ENCODE measurements at regions not wholly inside any gene's neighbourhood (a gene's known extent, or its start where the extent isn't known, plus 50 kb on each side); places are given as distances from the start of the nearest gene placed in this dataset.

DNA sequence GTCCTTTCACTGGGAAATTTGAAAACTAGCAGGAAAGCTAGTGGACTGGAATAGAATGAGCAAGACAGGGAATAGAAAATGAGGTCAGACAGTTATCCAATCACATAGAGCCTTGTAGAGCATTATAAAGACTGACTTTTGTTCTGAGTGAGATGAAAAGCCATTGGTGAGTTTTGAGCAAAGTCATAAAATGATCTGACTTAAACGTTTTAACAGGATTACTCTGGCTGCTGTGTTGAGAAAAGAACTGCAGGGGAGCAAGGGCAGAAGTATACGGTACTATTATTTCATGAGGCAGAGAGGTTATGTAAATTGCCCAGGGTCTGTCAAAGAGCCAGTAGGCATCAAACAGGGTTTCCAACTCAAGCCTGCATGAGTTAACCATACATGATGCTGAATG lies 393.4 kb downstream of the TFEC start:
- H2BK120ac ChIP-seq (ENCODE audit: low read depth, low read length) = no peak overlapping the region
- no peaks in the 10 kb centered on the region for H3K79me1 ChIP-seq (ENCODE audit: low read length)
- no peak overlapping the region for H3K56ac ChIP-seq (ENCODE audit: low read length)
- WGBS (ENCODE audit: extremely low coverage, insufficient coverage, low lambda C conversion rate) = no CpG with 5 or more reads among the region's 2 CpGs
- H3K9ac ChIP-seq (ENCODE audit: low read length) = no peak overlapping the region
- no peak overlapping the region for H2BK15ac ChIP-seq (replicated peaks; ENCODE audit: low read depth)
- H3K36me3 ChIP-seq (ENCODE audit: control insufficient read depth, insufficient read depth, low read length) = no peaks in the 10 kb centered on the region
- H2BK5ac ChIP-seq (ENCODE audit: low read length) = no peak overlapping the region
- H4K5ac ChIP-seq (ENCODE audit: low read length) = no peak overlapping the region
- no peak for DNase-seq
- no peaks in the 10 kb centered on the region for H3K79me2 ChIP-seq (ENCODE audit: control insufficient read depth, insufficient read depth, low read length)
- no peak overlapping the region for H3K27ac ChIP-seq (ENCODE audit: low read depth, low read length)
- no peak overlapping the region for H3K23ac ChIP-seq (ENCODE audit: low read length)
- H3K4me1 ChIP-seq (ENCODE audit: control insufficient read depth, low read depth, low read length) = no peaks in the 10 kb centered on the region
- no peak overlapping the region for H4K8ac ChIP-seq (ENCODE audit: low read depth, low read length)
- no peak overlapping the region for H3K4me3 ChIP-seq (ENCODE audit: low read length)
- no peak overlapping the region for H2AK5ac ChIP-seq (ENCODE audit: low read length)
- no peak overlapping the region for H3K18ac ChIP-seq (ENCODE audit: low read length)
- H3K4ac ChIP-seq (ENCODE audit: low read depth, low read length) = no peak overlapping the region
- no peaks in the 10 kb centered on the region for H3K27me3 ChIP-seq (ENCODE audit: insufficient read depth, low read length, poor library complexity)
- no peak overlapping the region for H3K4me2 ChIP-seq (ENCODE audit: low read length)

DNA sequence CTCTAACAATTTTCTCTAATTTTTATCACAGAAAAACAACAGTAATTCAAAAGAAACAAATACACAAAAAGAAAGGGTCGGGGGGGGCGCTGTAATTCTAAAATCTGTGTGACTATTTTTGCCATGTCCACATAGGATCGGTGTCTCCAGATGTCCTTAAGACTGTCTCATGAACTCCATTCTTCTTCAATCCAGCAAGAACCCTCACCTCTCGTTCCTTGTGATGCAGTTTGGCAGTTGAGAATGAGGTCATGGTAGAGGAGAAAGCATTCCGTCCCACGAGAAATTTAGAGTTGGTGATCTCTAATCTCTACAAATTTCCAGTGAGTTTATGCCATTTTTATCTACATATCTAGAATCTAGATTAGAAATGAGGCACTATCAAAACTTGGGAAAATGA lies 394.7 kb downstream of the TFEC start:
- Histone ChIP-seq H2AK5ac (ENCODE audit: low read length) (no peak overlapping the region), H2BK15ac (replicated peaks; ENCODE audit: low read depth) (no peak overlapping the region), H3K79me2 (ENCODE audit: control insufficient read depth, insufficient read depth, low read length) (no peaks in the 10 kb centered on the region), H2BK5ac (ENCODE audit: low read length) (no peak overlapping the region), H4K8ac (ENCODE audit: low read depth, low read length) (no peak overlapping the region), H3K56ac (ENCODE audit: low read length) (no peak overlapping the region), H3K4ac (ENCODE audit: low read depth, low read length) (no peak overlapping the region), H3K27ac (ENCODE audit: low read depth, low read length) (no peak overlapping the region), H3K27me3 (ENCODE audit: insufficient read depth, low read length, poor library complexity) (no peaks in the 10 kb centered on the region), H4K5ac (ENCODE audit: low read length) (no peak overlapping the region), H2BK120ac (ENCODE audit: low read depth, low read length) (no peak overlapping the region), H3K4me3 (ENCODE audit: low read length) (no peak overlapping the region), H3K4me2 (ENCODE audit: low read length) (no peak overlapping the region), H3K36me3 (ENCODE audit: control insufficient read depth, insufficient read depth, low read length) (no peaks in the 10 kb centered on the region), H3K4me1 (ENCODE audit: control insufficient read depth, low read depth, low read length) (no peaks in the 10 kb centered on the region), H3K18ac (ENCODE audit: low read length) (no peak overlapping the region), H3K23ac (ENCODE audit: low read length) (no peak overlapping the region), H3K79me1 (ENCODE audit: low read length) (no peaks in the 10 kb centered on the region), H3K9ac (ENCODE audit: low read length) (no peak overlapping the region)
- no CpG with 5 or more reads among the region's 6 CpGs for WGBS (ENCODE audit: extremely low coverage, insufficient coverage, low lambda C conversion rate)
- no peak for DNase-seq

DNA sequence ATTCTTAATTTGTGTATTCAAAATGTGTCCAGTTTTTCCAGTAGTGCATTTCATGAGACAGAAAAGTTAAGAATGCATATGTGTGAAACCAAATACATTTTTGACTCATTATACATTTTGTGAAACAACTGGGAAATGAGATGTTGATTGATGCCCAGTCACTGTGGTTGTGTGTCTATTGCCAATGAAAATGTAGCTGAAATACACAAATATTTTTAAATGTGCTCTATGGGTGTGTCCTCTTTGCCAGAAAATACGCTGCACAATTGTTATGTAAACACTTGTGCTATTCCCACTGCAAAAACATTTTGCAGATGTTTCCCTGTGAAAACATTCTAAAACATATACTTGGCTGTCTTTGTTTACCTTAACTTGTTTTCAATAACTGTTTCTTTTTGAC lies 395.2 kb downstream of the TFEC start:
- H3K18ac ChIP-seq (ENCODE audit: low read length) = no peak overlapping the region
- no peak overlapping the region for H3K4ac ChIP-seq (ENCODE audit: low read depth, low read length)
- no peaks in the 10 kb centered on the region for H3K79me1 ChIP-seq (ENCODE audit: low read length)
- no peak overlapping the region for H3K9ac ChIP-seq (ENCODE audit: low read length)
- no peak overlapping the region for H3K56ac ChIP-seq (ENCODE audit: low read length)
- no peak overlapping the region for H2BK5ac ChIP-seq (ENCODE audit: low read length)
- no peak overlapping the region for H4K8ac ChIP-seq (ENCODE audit: low read depth, low read length)
- no peak overlapping the region for H2BK15ac ChIP-seq (replicated peaks; ENCODE audit: low read depth)
- no peak overlapping the region for H4K5ac ChIP-seq (ENCODE audit: low read length)
- WGBS (ENCODE audit: extremely low coverage, insufficient coverage, low lambda C conversion rate) = no CpG with 5 or more reads among the region's 1 CpG
- no peak overlapping the region for H2BK120ac ChIP-seq (ENCODE audit: low read depth, low read length)
- H3K4me3 ChIP-seq (ENCODE audit: low read length) = no peak overlapping the region
- no peaks in the 10 kb centered on the region for H3K36me3 ChIP-seq (ENCODE audit: control insufficient read depth, insufficient read depth, low read length)
- no peak overlapping the region for H3K23ac ChIP-seq (ENCODE audit: low read length)
- no peak for DNase-seq
- H3K27me3 ChIP-seq (ENCODE audit: insufficient read depth, low read length, poor library complexity) = no peaks in the 10 kb centered on the region
- no peaks in the 10 kb centered on the region for H3K4me1 ChIP-seq (ENCODE audit: control insufficient read depth, low read depth, low read length)
- H3K79me2 ChIP-seq (ENCODE audit: control insufficient read depth, insufficient read depth, low read length) = no peaks in the 10 kb centered on the region
- no peak overlapping the region for H2AK5ac ChIP-seq (ENCODE audit: low read length)
- H3K4me2 ChIP-seq (ENCODE audit: low read length) = no peak overlapping the region
- no peak overlapping the region for H3K27ac ChIP-seq (ENCODE audit: low read depth, low read length)

DNA sequence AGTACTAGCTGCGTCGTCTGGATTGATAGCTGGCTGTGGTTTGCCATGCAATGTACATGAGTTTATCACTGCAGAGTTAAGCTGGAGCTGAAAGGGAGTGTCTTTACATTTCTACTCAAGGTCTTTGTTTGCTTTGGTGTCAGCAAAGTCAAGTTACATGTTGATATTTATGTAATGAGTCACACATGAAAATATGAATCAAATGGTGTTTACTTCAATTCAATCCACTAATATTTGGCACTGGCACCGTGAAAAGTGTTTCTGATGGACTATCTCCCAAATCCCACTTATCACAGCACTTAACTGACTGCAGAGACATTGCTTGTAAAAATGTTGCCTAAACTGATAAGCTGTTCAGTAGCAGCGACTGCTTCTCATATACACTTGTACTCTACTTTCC lies 395.9 kb downstream of the TFEC start:
- Histone ChIP-seq H3K27me3 (ENCODE audit: insufficient read depth, low read length, poor library complexity) (no peaks in the 10 kb centered on the region), H3K4me2 (ENCODE audit: low read length) (no peak overlapping the region), H2BK5ac (ENCODE audit: low read length) (no peak overlapping the region), H3K79me2 (ENCODE audit: control insufficient read depth, insufficient read depth, low read length) (no peaks in the 10 kb centered on the region), H2BK15ac (replicated peaks; ENCODE audit: low read depth) (no peak overlapping the region), H3K27ac (ENCODE audit: low read depth, low read length) (no peak overlapping the region), H3K36me3 (ENCODE audit: control insufficient read depth, insufficient read depth, low read length) (no peaks in the 10 kb centered on the region), H3K9ac (ENCODE audit: low read length) (no peak overlapping the region), H3K18ac (ENCODE audit: low read length) (no peak overlapping the region), H3K56ac (ENCODE audit: low read length) (no peak overlapping the region), H3K4me3 (ENCODE audit: low read length) (no peak overlapping the region), H3K4ac (ENCODE audit: low read depth, low read length) (no peak overlapping the region), H4K5ac (ENCODE audit: low read length) (no peak overlapping the region), H3K79me1 (ENCODE audit: low read length) (no peaks in the 10 kb centered on the region), H3K4me1 (ENCODE audit: control insufficient read depth, low read depth, low read length) (no peaks in the 10 kb centered on the region), H2BK120ac (ENCODE audit: low read depth, low read length) (no peak overlapping the region), H3K23ac (ENCODE audit: low read length) (no peak overlapping the region), H4K8ac (ENCODE audit: low read depth, low read length) (no peak overlapping the region), H2AK5ac (ENCODE audit: low read length) (no peak overlapping the region)
- DNase-seq = no peak
- WGBS (ENCODE audit: extremely low coverage, insufficient coverage, low lambda C conversion rate) = no CpG with 5 or more reads among the region's 4 CpGs

DNA sequence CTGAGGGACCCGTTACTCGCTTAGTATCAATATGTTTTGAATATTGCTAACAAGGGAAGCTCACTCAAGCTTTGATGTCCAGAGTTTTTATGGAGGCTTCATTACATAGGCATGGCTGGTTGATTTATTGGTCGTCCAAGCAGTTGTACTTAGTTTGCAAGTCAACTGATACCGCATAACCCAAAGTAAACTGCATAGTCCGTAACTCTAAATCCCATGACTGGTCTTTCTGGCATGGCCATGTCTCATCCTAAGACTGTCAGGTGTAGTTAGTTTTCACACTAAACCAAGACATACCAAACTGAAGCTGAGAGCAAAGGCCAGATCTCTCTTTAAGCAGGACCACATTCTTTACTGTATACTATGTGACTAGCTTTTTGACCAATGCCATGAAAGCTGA lies 397.9 kb downstream of the TFEC start:
- no peak overlapping the region for H3K4me3 ChIP-seq (ENCODE audit: low read length)
- H3K27me3 ChIP-seq (ENCODE audit: insufficient read depth, low read length, poor library complexity) = no peaks in the 10 kb centered on the region
- H3K79me2 ChIP-seq (ENCODE audit: control insufficient read depth, insufficient read depth, low read length) = no peaks in the 10 kb centered on the region
- no peak for DNase-seq
- H3K23ac ChIP-seq (ENCODE audit: low read length) = no peak overlapping the region
- H2BK15ac ChIP-seq (replicated peaks; ENCODE audit: low read depth) = no peak overlapping the region
- H2BK5ac ChIP-seq (ENCODE audit: low read length) = no peak overlapping the region
- no peak overlapping the region for H4K5ac ChIP-seq (ENCODE audit: low read length)
- no peaks in the 10 kb centered on the region for H3K36me3 ChIP-seq (ENCODE audit: control insufficient read depth, insufficient read depth, low read length)
- no peak overlapping the region for H3K56ac ChIP-seq (ENCODE audit: low read length)
- no peak overlapping the region for H2BK120ac ChIP-seq (ENCODE audit: low read depth, low read length)
- no peaks in the 10 kb centered on the region for H3K4me1 ChIP-seq (ENCODE audit: control insufficient read depth, low read depth, low read length)
- no peak overlapping the region for H2AK5ac ChIP-seq (ENCODE audit: low read length)
- H3K9ac ChIP-seq (ENCODE audit: low read length) = no peak overlapping the region
- no peak overlapping the region for H3K27ac ChIP-seq (ENCODE audit: low read depth, low read length)
- WGBS (ENCODE audit: extremely low coverage, insufficient coverage, low lambda C conversion rate) = no CpG with 5 or more reads among the region's 5 CpGs
- H3K4ac ChIP-seq (ENCODE audit: low read depth, low read length) = no peak overlapping the region
- no peaks in the 10 kb centered on the region for H3K79me1 ChIP-seq (ENCODE audit: low read length)
- no peak overlapping the region for H4K8ac ChIP-seq (ENCODE audit: low read depth, low read length)
- H3K4me2 ChIP-seq (ENCODE audit: low read length) = no peak overlapping the region
- no peak overlapping the region for H3K18ac ChIP-seq (ENCODE audit: low read length)

DNA sequence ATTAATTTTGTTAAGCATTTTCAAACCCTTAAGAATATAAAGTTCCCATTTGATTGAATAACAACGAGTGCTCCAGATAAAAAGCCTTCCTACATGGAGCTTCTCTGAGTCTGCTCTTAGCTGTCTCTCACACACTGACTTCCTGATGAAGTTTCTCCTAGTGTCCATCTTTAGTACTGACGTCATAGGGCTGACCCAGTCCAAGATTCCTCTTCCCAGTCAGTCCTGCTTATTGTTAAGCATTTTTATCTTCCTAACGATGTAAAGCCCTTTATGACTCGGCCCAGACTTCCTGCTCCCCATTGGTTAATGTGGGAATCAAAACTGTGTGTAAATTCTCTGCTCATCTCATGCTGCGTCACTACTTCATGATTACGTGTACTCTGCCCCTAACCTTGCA lies 398.8 kb downstream of the TFEC start:
- Histone ChIP-seq H4K8ac (ENCODE audit: low read depth, low read length) (no peak overlapping the region), H3K23ac (ENCODE audit: low read length) (no peak overlapping the region), H2AK5ac (ENCODE audit: low read length) (no peak overlapping the region), H3K4me2 (ENCODE audit: low read length) (no peak overlapping the region), H3K36me3 (ENCODE audit: control insufficient read depth, insufficient read depth, low read length) (no peaks in the 10 kb centered on the region), H3K79me2 (ENCODE audit: control insufficient read depth, insufficient read depth, low read length) (no peaks in the 10 kb centered on the region), H3K27ac (ENCODE audit: low read depth, low read length) (no peak overlapping the region), H3K9ac (ENCODE audit: low read length) (no peak overlapping the region), H3K56ac (ENCODE audit: low read length) (no peak overlapping the region), H3K4ac (ENCODE audit: low read depth, low read length) (no peak overlapping the region), H4K5ac (ENCODE audit: low read length) (no peak overlapping the region), H2BK5ac (ENCODE audit: low read length) (no peak overlapping the region), H3K79me1 (ENCODE audit: low read length) (no peaks in the 10 kb centered on the region), H2BK120ac (ENCODE audit: low read depth, low read length) (no peak overlapping the region), H3K18ac (ENCODE audit: low read length) (no peak overlapping the region), H3K27me3 (ENCODE audit: insufficient read depth, low read length, poor library complexity) (no peaks in the 10 kb centered on the region), H2BK15ac (replicated peaks; ENCODE audit: low read depth) (no peak overlapping the region), H3K4me1 (ENCODE audit: control insufficient read depth, low read depth, low read length) (no peaks in the 10 kb centered on the region), H3K4me3 (ENCODE audit: low read length) (no peak overlapping the region)
- peak; percentile 17 for DNase-seq
- no CpG with 5 or more reads among the region's 6 CpGs for WGBS (ENCODE audit: extremely low coverage, insufficient coverage, low lambda C conversion rate)

All from mesendoderm (in vitro differentiated cells).